HPDE6-E6E7 (cell line): ENCODE measurements at regions not wholly inside any gene's neighbourhood (a gene's known extent, or its start where the extent isn't known, plus 50 kb on each side); places are given as distances from the start of the nearest gene placed in this dataset.
"Not testable (repeated sequence)": the region's sequence is repeated elsewhere in the genome, so short reads cannot be mapped to it uniquely, and the experiment has no call there.

ENCODE experiments used
- DNase-seq: peaks from one replicate; pipeline ENCODE4 v3.0.0; 2011; ENCODE audit warnings: missing footprints; ENCODE audit errors: extremely low spot score

GRCh38 chr18:51248685-51249084, 51.2 kb upstream of the MEX3C start:
- no peak for DNase-seq

GRCh38 chr18:51250006-51250405, 52.5 kb upstream of the MEX3C start:
- no peak for DNase-seq

GRCh38 chr18:51250458-51251024, 53.1 kb upstream of the MEX3C start:
- no peak for DNase-seq

- DNase-seq: no peak
These were observed 54.1 kb upstream of the MEX3C start for GRCh38 chr18:51251625-51252024.

GRCh38 chr18:51253476-51253875, 56.0 kb upstream of the MEX3C start:
- DNase-seq: no peak

- DNase-seq: no peak
These were observed 58.2 kb upstream of the MEX3C start for GRCh38 chr18:51255693-51256092.

GRCh38 chr18:51257150-51257549, 59.7 kb upstream of the MEX3C start:
- no peak for DNase-seq

- no peak for DNase-seq
These were observed 62.6 kb upstream of the MEX3C start for GRCh38 chr18:51260118-51260517.

- not testable (repeated sequence) for DNase-seq
These were observed 68.6 kb upstream of the MEX3C start for GRCh38 chr18:51266077-51266476.

- no peak for DNase-seq
These were observed 69.3 kb upstream of the MEX3C start for GRCh38 chr18:51266773-51267172.

GRCh38 chr18:51273437-51273836, 76.0 kb upstream of the MEX3C start:
- DNase-seq: no peak

GRCh38 chr18:51275712-51276476, 78.4 kb upstream of the MEX3C start:
- no peak for DNase-seq

- peak; percentile 51 for DNase-seq
These were observed 80.7 kb upstream of the MEX3C start for GRCh38 chr18:51278045-51278649.

GRCh38 chr18:51279367-51279984, 82.0 kb upstream of the MEX3C start:
- DNase-seq: no peak

- no peak for DNase-seq
These were observed 90.5 kb upstream of the MEX3C start for GRCh38 chr18:51287818-51288508.

- DNase-seq: no peak
These were observed 91.1 kb upstream of the MEX3C start for GRCh38 chr18:51288582-51288981.

GRCh38 chr18:51290860-51291259, 93.4 kb upstream of the MEX3C start:
- no peak for DNase-seq

- no peak for DNase-seq
These were observed 103.4 kb upstream of the MEX3C start for GRCh38 chr18:51300912-51301311.

- DNase-seq: no peak
These were observed 103.9 kb upstream of the MEX3C start for GRCh38 chr18:51301376-51301775.

GRCh38 chr18:51316677-51317076, 119.2 kb upstream of the MEX3C start:
- no peak for DNase-seq

GRCh38 chr18:51321696-51322095, 124.2 kb upstream of the MEX3C start:
- DNase-seq: peak; percentile 74

- no peak for DNase-seq
These were observed 126.5 kb upstream of the MEX3C start for GRCh38 chr18:51323961-51324360.
